ENCODE measurements at regions not wholly inside any gene's neighbourhood (a gene's known extent, or its start where the extent isn't known, plus 50 kb on each side); places are given as distances from the start of the nearest gene placed in this dataset.

- TF ChIP-seq CTCF (IDR thresholded peaks at IDR 0.05), result no peak
- TF ChIP-seq ZFX (IDR thresholded peaks at IDR 0.05; ENCODE audit: borderline replicate concordance), result no peak
These were observed 63.3 kb upstream of the PHF21B start for GRCh38 chr22:45073064-45073463.
